ENCODE measurements at regions not wholly inside any gene's neighbourhood (a gene's known extent, or its start where the extent isn't known, plus 50 kb on each side); places are given as distances from the start of the nearest gene placed in this dataset.

DNA sequence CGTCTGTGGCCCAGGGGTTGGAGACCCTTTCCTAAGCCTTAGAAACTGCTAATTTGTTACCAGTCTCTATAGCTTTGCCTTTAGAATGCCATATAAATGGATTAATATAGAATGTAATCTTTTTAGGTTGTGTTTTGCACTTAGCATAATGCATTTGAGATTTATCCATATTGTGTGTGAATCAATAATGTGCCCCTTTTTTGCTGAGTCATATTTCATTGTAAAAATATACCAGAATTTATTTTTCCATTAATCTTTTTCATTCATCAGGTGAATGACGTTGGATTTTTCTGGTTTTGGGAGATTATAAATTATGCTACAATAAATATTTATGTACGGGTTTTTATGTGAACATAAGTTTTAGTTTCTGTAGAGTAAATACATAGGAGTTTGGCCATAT lies 478.8 kb upstream of the MAGEB18 start:
- Mint-ChIP-seq H3K27ac (no peak overlapping the region), H3K9me3 (no peaks in the 10 kb centered on the region), H3K36me3 (no peaks in the 10 kb centered on the region), H3K27me3 (ENCODE audit: insufficient read depth, low read depth) (no peaks in the 10 kb centered on the region), H3K4me1 (no peaks in the 10 kb centered on the region), H3K4me3 (no peak overlapping the region)
- H3K4me1 ChIP-seq = no peaks in the 10 kb centered on the region
- H3F3A ChIP-seq (ENCODE audit: low read depth) = no peaks in the 10 kb centered on the region
- no peaks in the 10 kb centered on the region for H3K9me3 ChIP-seq (ENCODE audit: low read depth)
- TF ChIP-seq EZH2phosphoT487 (IDR thresholded peaks at IDR 0.05) (no peak), EZH2 (IDR thresholded peaks at IDR 0.05) (no peak)
- TF ChIP-seq, protein P1, sequence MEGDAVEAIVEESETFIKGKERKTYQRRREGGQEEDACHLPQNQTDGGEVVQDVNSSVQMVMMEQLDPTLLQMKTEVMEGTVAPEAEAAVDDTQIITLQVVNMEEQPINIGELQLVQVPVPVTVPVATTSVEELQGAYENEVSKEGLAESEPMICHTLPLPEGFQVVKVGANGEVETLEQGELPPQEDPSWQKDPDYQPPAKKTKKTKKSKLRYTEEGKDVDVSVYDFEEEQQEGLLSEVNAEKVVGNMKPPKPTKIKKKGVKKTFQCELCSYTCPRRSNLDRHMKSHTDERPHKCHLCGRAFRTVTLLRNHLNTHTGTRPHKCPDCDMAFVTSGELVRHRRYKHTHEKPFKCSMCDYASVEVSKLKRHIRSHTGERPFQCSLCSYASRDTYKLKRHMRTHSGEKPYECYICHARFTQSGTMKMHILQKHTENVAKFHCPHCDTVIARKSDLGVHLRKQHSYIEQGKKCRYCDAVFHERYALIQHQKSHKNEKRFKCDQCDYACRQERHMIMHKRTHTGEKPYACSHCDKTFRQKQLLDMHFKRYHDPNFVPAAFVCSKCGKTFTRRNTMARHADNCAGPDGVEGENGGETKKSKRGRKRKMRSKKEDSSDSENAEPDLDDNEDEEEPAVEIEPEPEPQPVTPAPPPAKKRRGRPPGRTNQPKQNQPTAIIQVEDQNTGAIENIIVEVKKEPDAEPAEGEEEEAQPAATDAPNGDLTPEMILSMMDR (IDR thresholded peaks at IDR 0.05) = no peak
- H3K27ac ChIP-seq = no peak overlapping the region
- H3K79me2 ChIP-seq (ENCODE audit: low read depth) = no peaks in the 10 kb centered on the region
- H3K4me2 ChIP-seq = no peak overlapping the region
- H4K20me1 ChIP-seq (ENCODE audit: low read depth) = no peaks in the 10 kb centered on the region
- H2AFZ ChIP-seq (replicated peaks) = no peak overlapping the region
- no peak for DNase-seq (ENCODE audit: low spot score)
- H3K36me3 ChIP-seq = no peaks in the 10 kb centered on the region
- H3K27me3 ChIP-seq = no peaks in the 10 kb centered on the region
- no peak overlapping the region for H3K9ac ChIP-seq
- no peak overlapping the region for H3K4me3 ChIP-seq

DNA sequence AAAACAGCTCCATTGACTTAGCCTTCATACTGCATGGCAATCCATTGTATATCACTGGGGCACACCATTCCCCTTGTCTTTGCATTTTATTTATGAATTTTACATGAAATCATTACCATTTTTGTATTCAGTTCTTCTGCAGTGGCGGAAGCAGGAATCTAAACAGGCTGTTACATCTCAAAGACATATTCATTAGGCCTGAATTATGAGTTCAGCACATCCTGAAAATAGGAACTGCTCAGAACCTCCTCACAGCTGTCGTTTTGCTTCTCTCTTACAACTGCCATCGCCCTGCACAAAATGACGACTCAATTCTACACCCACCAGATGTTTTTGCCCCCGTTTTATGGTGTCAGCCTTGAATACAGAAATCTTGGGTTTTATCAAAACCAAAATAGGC lies 474.4 kb upstream of the MAGEB18 start:
- TF ChIP-seq, protein P1 (IDR thresholded peaks at IDR 0.05) = no peak
- TF ChIP-seq EZH2phosphoT487 (IDR thresholded peaks at IDR 0.05) (no peak), EZH2 (IDR thresholded peaks at IDR 0.05) (no peak)

DNA sequence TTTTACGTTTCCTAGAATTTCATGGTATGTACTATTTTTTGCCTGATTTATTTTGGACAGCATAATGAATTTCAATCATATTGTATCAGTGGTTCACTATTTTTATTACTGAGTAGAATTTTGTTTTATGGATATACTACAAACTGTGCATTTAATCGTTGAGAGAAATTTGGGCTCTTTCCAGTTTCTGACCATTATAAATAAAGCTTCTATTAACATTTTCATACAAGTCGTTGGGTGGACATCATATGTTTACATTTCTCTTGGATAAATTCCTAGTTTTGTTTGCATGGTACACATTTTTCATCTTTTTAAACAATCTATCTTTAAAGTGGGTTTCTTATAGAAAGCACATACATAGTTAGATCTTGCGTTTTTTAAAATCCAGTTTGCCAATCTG lies 472.7 kb upstream of the MAGEB18 start:
- peaks cover 5% of the 10 kb centered on the region for H3K9me3 ChIP-seq (ENCODE audit: low read depth)
- Mint-ChIP-seq H3K9me3 (no peaks in the 10 kb centered on the region), H3K4me1 (no peaks in the 10 kb centered on the region), H3K27ac (no peak overlapping the region), H3K27me3 (ENCODE audit: insufficient read depth, low read depth) (no peaks in the 10 kb centered on the region), H3K4me3 (no peak overlapping the region), H3K36me3 (no peaks in the 10 kb centered on the region)
- H3K4me2 ChIP-seq = no peak overlapping the region
- H3K27me3 ChIP-seq = no peaks in the 10 kb centered on the region
- H2AFZ ChIP-seq (replicated peaks) = no peak overlapping the region
- no peaks in the 10 kb centered on the region for H3K36me3 ChIP-seq
- no peaks in the 10 kb centered on the region for H4K20me1 ChIP-seq (ENCODE audit: low read depth)
- no peaks in the 10 kb centered on the region for H3K4me1 ChIP-seq
- H3F3A ChIP-seq (ENCODE audit: low read depth) = no peaks in the 10 kb centered on the region
- no peak overlapping the region for H3K9ac ChIP-seq
- TF ChIP-seq EZH2phosphoT487 (IDR thresholded peaks at IDR 0.05) = no peak
- TF ChIP-seq, protein P1 (IDR thresholded peaks at IDR 0.05) = no peak
- no peak for TF ChIP-seq EZH2 (IDR thresholded peaks at IDR 0.05)
- no peak for DNase-seq (ENCODE audit: low spot score)
- no peaks in the 10 kb centered on the region for H3K79me2 ChIP-seq (ENCODE audit: low read depth)
- no peak overlapping the region for H3K4me3 ChIP-seq
- H3K27ac ChIP-seq = no peak overlapping the region

More for the DNA sequence above, 474.4 kb upstream of the MAGEB18 start:
- Histone ChIP-seq H3K9me3 (ENCODE audit: low read depth) (peaks cover 5% of the 10 kb centered on the region), H3K4me3 (no peak overlapping the region), H2AFZ (replicated peaks) (no peak overlapping the region), H3K27me3 (no peaks in the 10 kb centered on the region), H3K79me2 (ENCODE audit: low read depth) (no peaks in the 10 kb centered on the region), H3K9ac (no peak overlapping the region), H4K20me1 (ENCODE audit: low read depth) (no peaks in the 10 kb centered on the region), H3K4me1 (no peaks in the 10 kb centered on the region), H3K36me3 (no peaks in the 10 kb centered on the region), H3F3A (ENCODE audit: low read depth) (no peaks in the 10 kb centered on the region), H3K27ac (no peak overlapping the region), H3K4me2 (no peak overlapping the region)
- Mint-ChIP-seq H3K27me3 (ENCODE audit: insufficient read depth, low read depth) (no peaks in the 10 kb centered on the region), H3K27ac (no peak overlapping the region), H3K4me1 (no peaks in the 10 kb centered on the region), H3K9me3 (no peaks in the 10 kb centered on the region), H3K36me3 (no peaks in the 10 kb centered on the region), H3K4me3 (no peak overlapping the region)
- no peak for DNase-seq (ENCODE audit: low spot score)
